HG02571 (cell line): ENCODE measurements at regions not wholly inside any gene's neighbourhood (a gene's known extent, or its start where the extent isn't known, plus 50 kb on each side); places are given as distances from the start of the nearest gene placed in this dataset.
"Not testable (repeated sequence)": the region's sequence is repeated elsewhere in the genome, so short reads cannot be mapped to it uniquely, and the experiment has no call there.

ENCODE experiments used
- ATAC-seq: cut with Tn5 transposase; IDR thresholded peaks from one replicate; pipeline ENCODE4 v1.9.1; 2021; ENCODE audit warnings: mild to moderate bottlenecking, moderate library complexity; ENCODE audit not compliant: unreplicated experiment

DNA sequence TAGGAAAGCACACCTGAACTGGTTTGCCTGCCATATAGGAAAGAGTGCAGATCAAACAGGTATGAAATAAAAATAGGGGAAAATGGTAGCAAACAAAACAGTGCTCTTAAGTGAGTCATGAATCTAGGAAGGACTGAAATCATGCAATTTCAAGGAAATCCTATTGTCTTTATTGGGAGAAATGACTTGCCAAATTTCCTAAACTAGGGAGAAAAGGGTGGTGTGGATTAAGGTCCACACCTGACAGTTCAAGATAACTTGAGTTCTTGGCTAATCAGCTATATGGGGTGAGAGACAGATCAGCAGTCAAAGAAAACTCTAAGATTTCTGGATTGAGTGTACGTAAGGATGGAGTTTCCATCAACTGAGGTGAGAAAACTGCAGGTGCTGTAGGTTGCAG is 101.1 kb downstream of the PRKAB2 start:
- ATAC-seq, result no peak

DNA sequence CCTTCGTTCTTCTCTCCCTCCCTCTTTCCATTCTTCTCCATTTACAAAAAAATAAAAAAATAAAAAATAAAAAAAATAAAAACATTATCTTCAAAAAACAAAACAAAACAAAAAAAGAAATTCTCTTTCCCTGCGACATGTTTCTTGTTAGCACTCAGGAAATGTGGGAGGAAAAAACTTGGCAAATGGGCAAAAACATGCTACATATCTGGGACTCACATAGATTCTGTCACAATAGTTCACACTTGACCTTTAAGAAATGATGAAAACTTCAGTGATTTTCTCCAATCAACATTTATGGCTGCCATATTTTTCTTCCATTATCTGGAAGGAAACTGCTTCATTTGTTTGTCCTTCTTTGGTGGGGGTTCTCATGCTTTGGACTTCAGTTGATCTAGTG is 109.3 kb downstream of the PRKAB2 start:
- ATAC-seq, result no peak

GRCh38 chr1:147061880-147062279 is 110.4 kb downstream of the PRKAB2 start:
- not testable (repeated sequence) for ATAC-seq

DNA sequence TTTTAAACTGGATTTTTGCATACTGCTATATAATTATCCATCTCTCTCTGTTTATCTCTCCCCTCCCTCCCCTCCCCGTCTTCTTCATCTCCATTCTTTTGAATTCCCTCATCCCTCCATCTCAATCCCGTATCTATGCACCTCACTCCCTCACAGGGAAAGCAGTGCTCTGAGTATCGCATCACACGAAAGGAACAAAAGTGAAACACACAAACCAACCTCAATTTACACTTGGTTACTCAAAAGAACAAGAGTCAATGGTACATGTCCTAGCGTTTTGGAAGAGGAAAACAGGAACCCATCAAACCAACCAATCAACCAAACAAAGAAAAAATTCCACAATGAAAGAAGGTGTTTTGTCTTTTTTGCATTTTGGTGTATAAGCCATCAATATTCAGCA is 115.1 kb downstream of the NBPF12 start:
- ATAC-seq, result no peak

- no peak for ATAC-seq
Observed at GRCh38 chr1:147052677-147053076, 114.6 kb downstream of the NBPF12 start.

DNA sequence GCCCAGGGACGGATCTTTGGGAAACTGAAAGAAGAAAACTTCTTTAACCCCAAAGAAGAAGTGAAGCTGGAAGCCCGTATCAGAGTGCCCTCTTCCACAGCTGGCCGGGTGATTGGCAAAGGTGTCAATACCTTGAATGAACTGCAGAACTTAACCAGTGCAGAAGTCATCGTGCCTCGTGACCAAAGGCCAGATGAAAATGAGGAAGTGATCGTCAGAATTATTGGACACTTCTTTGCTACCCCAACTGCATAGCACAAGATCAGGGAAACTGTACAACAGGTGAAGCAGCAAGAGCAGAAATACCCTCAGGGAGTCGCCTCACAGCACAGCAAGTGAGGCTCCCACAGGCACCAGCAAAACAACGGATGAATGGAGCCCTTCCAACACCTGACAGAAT is 114.0 kb downstream of the NBPF12 start:
- no peak for ATAC-seq

DNA sequence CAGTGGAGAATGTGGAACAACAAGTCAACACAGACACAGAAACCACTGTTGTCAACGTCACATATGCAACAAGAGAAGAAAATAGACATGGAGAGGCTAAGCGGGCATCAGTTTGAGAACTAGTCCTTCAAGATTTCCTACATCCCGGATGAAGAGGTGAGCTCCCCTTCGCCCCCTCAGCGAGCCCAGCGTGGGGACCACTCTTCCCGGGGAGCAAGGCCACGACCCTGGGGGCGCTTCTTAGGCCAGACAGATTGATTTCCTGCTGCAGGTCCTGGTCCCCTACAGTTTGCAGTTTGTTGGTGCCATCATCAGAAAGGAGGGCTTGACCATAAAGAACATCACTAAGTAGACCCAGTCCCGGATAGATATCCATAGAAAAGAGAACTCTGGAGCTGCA is 113.0 kb downstream of the NBPF12 start:
- ATAC-seq, result no peak

GRCh38 chr1:147050654-147051053 is 112.5 kb downstream of the NBPF12 start:
- ATAC-seq, result no peak

DNA sequence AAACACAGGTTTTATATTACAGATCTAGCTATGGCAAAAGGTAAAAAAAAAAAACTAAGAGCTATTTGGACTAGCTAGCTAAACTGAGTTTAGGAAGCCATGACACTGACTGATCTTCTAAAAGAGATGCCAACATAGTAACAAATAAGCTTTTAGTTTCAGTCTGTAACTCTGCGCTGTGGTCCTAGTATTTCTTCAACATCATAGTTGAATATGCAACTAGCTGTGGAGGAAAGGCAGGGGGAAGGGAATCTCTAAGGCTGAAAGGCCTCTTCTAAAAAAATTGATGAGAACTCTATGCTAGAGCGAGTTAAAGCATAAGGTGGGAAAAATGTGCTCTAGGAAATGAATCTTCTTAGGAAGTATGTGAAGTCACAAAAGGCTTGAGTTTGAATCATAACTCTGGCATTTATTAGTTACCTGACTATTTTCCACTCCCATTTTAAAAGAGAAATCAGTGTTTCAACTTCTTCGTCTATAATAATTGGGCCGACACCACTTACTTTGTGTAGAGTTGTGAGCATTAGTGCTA is 108.8 kb downstream of the NBPF12 start:
- ATAC-seq, result not testable (repeated sequence)

DNA sequence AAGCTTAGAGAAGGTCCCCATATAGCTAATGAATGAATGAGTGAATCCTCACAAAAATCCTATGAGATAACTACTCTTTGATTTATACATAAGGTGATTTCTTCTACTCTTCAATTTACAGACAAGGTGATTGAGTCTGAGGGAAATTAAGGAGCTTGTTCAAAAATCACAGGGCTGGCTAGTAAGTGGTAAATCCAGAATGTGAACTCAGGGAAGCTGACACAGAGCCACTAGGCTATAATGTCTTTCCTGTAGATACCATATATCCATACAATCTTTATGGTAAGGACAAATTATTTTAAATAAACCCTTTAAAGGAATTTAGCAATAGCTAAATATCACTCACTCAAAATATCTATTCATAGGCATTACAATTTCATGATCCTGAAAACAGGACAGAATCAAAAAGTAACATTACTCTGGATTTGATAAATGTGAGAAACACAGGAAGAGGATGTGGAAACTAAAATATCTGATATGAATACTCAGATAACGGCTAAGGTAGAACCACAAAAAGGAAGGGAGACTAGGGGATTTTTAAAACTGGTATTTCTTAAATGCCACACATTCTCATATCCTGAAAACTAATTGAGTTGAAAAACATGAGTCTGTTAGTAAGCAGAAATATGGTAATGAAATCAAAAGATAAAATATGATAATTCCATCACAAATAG is 108.2 kb downstream of the NBPF12 start:
- ATAC-seq, result no peak
